Endothelial cell of umbilical vein (primary cell): ENCODE measurements at regions not wholly inside any gene's neighbourhood (a gene's known extent, or its start where the extent isn't known, plus 50 kb on each side); places are given as distances from the start of the nearest gene placed in this dataset.

Experiments used
- BruUV-seq: library from RNA; stranded (reverse); fragments of 400-500 nt; replicated peaks from 2 replicates; lab custom pipeline; 2021; lab: Mats Ljungman, UMichigan
- CTCF ChIA-PET: fragments of 300-600, 350-600 bp; sonication (Branson Sonifier 250); formaldehyde crosslinking; loops from one replicate; lab custom pipeline; 2021; ENCODE audit warnings: antibody characterized with exemption, inconsistent platforms; lab: Charles Lee
- POLR2A ChIA-PET: fragments of 300-600, 350-600 bp; sonication (Branson Sonifier 250); formaldehyde crosslinking; loops from one replicate; lab custom pipeline; 2021; ENCODE audit warnings: antibody characterized with exemption, inconsistent platforms; lab: Charles Lee
- DNase-seq: peaks from one replicate; pipeline ENCODE4 v3.0.0-alpha.2; 2011; ENCODE audit warnings: low read depth, low spot score
- FAIRE-seq: peaks from 2 replicates; lab custom pipeline; 2011; peaks lifted over from hg19 to GRCh38; lab: Jason Lieb, UNC
- H2AFZ ChIP-seq: 2 replicates; pipeline ENCODE4 v1.6.0; 2012; ENCODE audit warnings: low read depth, low read length, control low read depth, inconsistent platforms
- H3K27ac ChIP-seq: 2 replicates; pipeline ENCODE4 v1.5.1; 2011; ENCODE audit warnings: low read depth, mild to moderate bottlenecking, control low read depth, low read length, moderate library complexity; ENCODE audit not compliant: insufficient read depth
- H3K27me3 ChIP-seq, 2 experiments: 2 replicates each; pipeline versions ENCODE4 v1.6.0 to v1.6.1; 2011; ENCODE audit warnings: low read length in 2 of 2, mixed read lengths in 1 of 2; ENCODE audit not compliant: control insufficient read depth in 2 of 2, insufficient read depth in 2 of 2
- H3K36me3 ChIP-seq, 2 experiments: 2 replicates in 1 of 2; 3 replicates in 1 of 2; pipeline ENCODE4 v1.5.1; 2011; ENCODE audit warnings: low read length in 2 of 2, mild to moderate bottlenecking in 1 of 2, moderate library complexity in 1 of 2; ENCODE audit not compliant: control insufficient read depth in 2 of 2, insufficient read depth in 2 of 2; ENCODE audit errors: extremely low read depth in 1 of 2
- H3K4me1 ChIP-seq: 3 replicates; pipeline ENCODE4 v1.5.1; 2011; ENCODE audit warnings: mild to moderate bottlenecking, low read length; ENCODE audit not compliant: control insufficient read depth, insufficient read depth; ENCODE audit errors: extremely low read depth
- H3K4me2 ChIP-seq: 2 replicates; pipeline ENCODE4 v1.6.1; 2011; ENCODE audit warnings: low read length, control low read depth, mixed read lengths; ENCODE audit not compliant: insufficient read depth
- H3K4me3 ChIP-seq, 3 experiments: fragments of 200-600 bp in 1 of 3; sonication (generic), shearing (Covaris generic) in 1 of 3; replicated peaks in 1 of 3; 2 replicates each; pipeline ENCODE4 v1.5.1; 2011 to 2016; ENCODE audit warnings: control low read depth in 3 of 3, low read length in 3 of 3, mild to moderate bottlenecking in 2 of 3, inconsistent platforms in 1 of 3, low read depth in 1 of 3, moderate library complexity in 1 of 3; ENCODE audit not compliant: insufficient read depth in 1 of 3
- H3K79me2 ChIP-seq: 2 replicates; pipeline ENCODE4 v1.6.0; 2012; ENCODE audit warnings: low read length, inconsistent platforms; ENCODE audit not compliant: control insufficient read depth, insufficient read depth
- H3K9ac ChIP-seq: replicated peaks from 2 replicates; pipeline ENCODE3; 2011; ENCODE audit warnings: low read length, control low read depth; ENCODE audit not compliant: insufficient read depth; ENCODE audit errors: extremely low read depth
- H3K9me1 ChIP-seq: replicated peaks from 3 replicates; pipeline ENCODE4 v1.6.0; 2011; ENCODE audit warnings: mild to moderate bottlenecking, low read length; ENCODE audit not compliant: control insufficient read depth, insufficient read depth; ENCODE audit errors: extremely low read depth
- H3K9me3 ChIP-seq: replicated peaks from 2 replicates; pipeline ENCODE4 v1.5.1; 2012; ENCODE audit warnings: low read length, inconsistent platforms; ENCODE audit not compliant: control insufficient read depth, insufficient read depth
- H4K20me1 ChIP-seq: replicated peaks from 2 replicates; pipeline ENCODE3; 2011; ENCODE audit warnings: mild to moderate bottlenecking, low read length; ENCODE audit not compliant: control insufficient read depth, insufficient read depth; ENCODE audit errors: extremely low read depth
- EZH2 ChIP-seq: IDR thresholded peaks from 2 replicates; pipeline ENCODE4 v1.6.1; 2012; ENCODE audit warnings: borderline replicate concordance, low read depth, mild to moderate bottlenecking, moderate library complexity, low read length, inconsistent platforms; ENCODE audit not compliant: severe bottlenecking
- FOS ChIP-seq: IDR thresholded peaks from 2 replicates; pipeline ENCODE4 v1.6.1; 2011; ENCODE audit warnings: mild to moderate bottlenecking, low read length, moderate library complexity, borderline replicate concordance; ENCODE audit not compliant: insufficient read depth
- GATA2 ChIP-seq: IDR thresholded peaks from 2 replicates; pipeline ENCODE4 v1.7.0; 2011; ENCODE audit warnings: low read depth, mild to moderate bottlenecking, moderate library complexity, mixed read lengths, low read length; ENCODE audit not compliant: insufficient read length, insufficient read depth
- JUN ChIP-seq: IDR thresholded peaks from 2 replicates; pipeline ENCODE4 v1.6.1; 2011; ENCODE audit warnings: borderline replicate concordance, low read depth; ENCODE audit not compliant: insufficient read length, insufficient read depth
- MYC ChIP-seq: IDR thresholded peaks from one replicate; pipeline ENCODE4 v1.6.1; 2011; ENCODE audit warnings: mild to moderate bottlenecking, low read depth, low read length
- POLR2A ChIP-seq: IDR thresholded peaks from 2 replicates; pipeline ENCODE4 v1.6.1; 2012; ENCODE audit warnings: low read depth, mild to moderate bottlenecking, control low read depth, low read length
- POLR2AphosphoS5 ChIP-seq: IDR thresholded peaks from 2 replicates; pipeline ENCODE4 v1.6.1; 2012; ENCODE audit warnings: low read depth, mild to moderate bottlenecking, control low read depth, low read length, moderate library complexity; ENCODE audit not compliant: insufficient read depth
- dilution Hi-C: fragments of 300-500 bp; cut with MboI; formaldehyde crosslinking; loops from one replicate; pipeline ENCODE4 v1.15.0; 2019; ENCODE audit warnings: low sequenced_read_pairs; ENCODE audit not compliant: extremely low pct_ligation_motif_present
- intact Hi-C: fragments of 100-400 bp; cut with micrococcal nuclease; formaldehyde crosslinking; loops from one replicate; pipeline ENCODE4 v1.10.0; 2022
- TF ChIP-seq, protein P1 (sequence below): IDR thresholded peaks from 2 replicates; pipeline ENCODE4 v1.6.1; 2011; ENCODE audit not compliant: insufficient read depth, insufficient read length
- TF ChIP-seq, protein P2 (sequence below), 2 donors: IDR thresholded peaks; 1 replicate in 1 of 2; 2 replicates in 1 of 2; pipeline ENCODE4 v1.5.1; 2011; ENCODE audit warnings: low read length in 2 of 2, mild to moderate bottlenecking in 2 of 2, moderate library complexity in 2 of 2, control low read depth in 1 of 2, inconsistent platforms in 1 of 2, low read depth in 1 of 2; ENCODE audit not compliant: insufficient read depth in 1 of 2; ENCODE audit errors: extremely low read depth in 1 of 2

DNA sequence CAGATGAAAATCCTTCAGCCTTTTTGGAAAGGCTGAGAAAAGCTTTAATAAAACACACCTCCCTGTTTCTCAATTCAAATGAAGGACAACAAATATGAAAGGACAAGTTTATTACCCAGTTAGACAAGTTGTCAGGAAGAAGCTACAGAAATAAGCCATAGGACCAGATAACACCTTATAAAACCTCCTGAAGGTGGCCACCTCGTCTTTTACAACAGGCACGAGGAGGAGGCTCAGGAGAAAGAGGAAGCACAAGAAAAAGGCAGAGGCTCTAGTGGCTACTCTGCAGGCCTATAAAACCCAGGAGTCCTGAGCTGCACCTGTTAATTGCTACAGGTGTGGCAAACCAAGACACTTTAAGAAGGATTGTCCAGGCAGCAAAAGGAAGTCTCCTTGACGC lies 352.1 kb upstream of the CDH18 start:
- dilution Hi-C loops, result no loop called here
- POLR2A ChIA-PET, result no interaction called here

More for the DNA sequence above, 352.1 kb upstream of the CDH18 start:
- Histone ChIP-seq H3K27me3 (no peaks in the 10 kb centered on the region), H3K4me3 (no peak overlapping the region), H3K27ac (no peak overlapping the region), H3K9me1 (no peaks in the 10 kb centered on the region), H3K4me1 (no peaks in the 10 kb centered on the region), H3K9me3 (peaks cover 3% of the 10 kb centered on the region), H3K4me2 (no peak overlapping the region), H2AFZ (no peak overlapping the region), H3K9ac (no peak overlapping the region), H4K20me1 (no peaks in the 10 kb centered on the region), H3K79me2 (no peaks in the 10 kb centered on the region), H3K36me3 (no peaks in the 10 kb centered on the region)
- no peak for DNase-seq
- FAIRE-seq, result no peak
- CTCF ChIA-PET, result interaction anchor here (1.1 kb wide), 1 partner anchor 1104 kb away, joined by 3 read pairs; no protein-coding TSS in a partner anchor
- no TSS peak for BruUV-seq
- TF ChIP-seq GATA2, result no peak
- TF ChIP-seq MYC, result no peak
- TF ChIP-seq, protein P1, sequence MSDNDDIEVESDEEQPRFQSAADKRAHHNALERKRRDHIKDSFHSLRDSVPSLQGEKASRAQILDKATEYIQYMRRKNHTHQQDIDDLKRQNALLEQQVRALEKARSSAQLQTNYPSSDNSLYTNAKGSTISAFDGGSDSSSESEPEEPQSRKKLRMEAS, result no peak
- no peak for TF ChIP-seq FOS
- TF ChIP-seq, protein P2, sequence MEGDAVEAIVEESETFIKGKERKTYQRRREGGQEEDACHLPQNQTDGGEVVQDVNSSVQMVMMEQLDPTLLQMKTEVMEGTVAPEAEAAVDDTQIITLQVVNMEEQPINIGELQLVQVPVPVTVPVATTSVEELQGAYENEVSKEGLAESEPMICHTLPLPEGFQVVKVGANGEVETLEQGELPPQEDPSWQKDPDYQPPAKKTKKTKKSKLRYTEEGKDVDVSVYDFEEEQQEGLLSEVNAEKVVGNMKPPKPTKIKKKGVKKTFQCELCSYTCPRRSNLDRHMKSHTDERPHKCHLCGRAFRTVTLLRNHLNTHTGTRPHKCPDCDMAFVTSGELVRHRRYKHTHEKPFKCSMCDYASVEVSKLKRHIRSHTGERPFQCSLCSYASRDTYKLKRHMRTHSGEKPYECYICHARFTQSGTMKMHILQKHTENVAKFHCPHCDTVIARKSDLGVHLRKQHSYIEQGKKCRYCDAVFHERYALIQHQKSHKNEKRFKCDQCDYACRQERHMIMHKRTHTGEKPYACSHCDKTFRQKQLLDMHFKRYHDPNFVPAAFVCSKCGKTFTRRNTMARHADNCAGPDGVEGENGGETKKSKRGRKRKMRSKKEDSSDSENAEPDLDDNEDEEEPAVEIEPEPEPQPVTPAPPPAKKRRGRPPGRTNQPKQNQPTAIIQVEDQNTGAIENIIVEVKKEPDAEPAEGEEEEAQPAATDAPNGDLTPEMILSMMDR (IDR thresholded peaks at IDR 0.05; ENCODE audit: extremely low read depth in 1 of 2, insufficient read depth in 1 of 2, low read depth in 1 of 2, low read length in 2 of 2), result no peak
- no peak for TF ChIP-seq POLR2A
- no peak for TF ChIP-seq POLR2AphosphoS5
- no peak for TF ChIP-seq EZH2
- no peak for TF ChIP-seq JUN
- intact Hi-C loops, result no loop called here
